NCI-H2227 treated with DMSO at 0.1 percent for 48 hours (cell line): ENCODE measurements at regions not wholly inside any gene's neighbourhood (a gene's known extent, or its start where the extent isn't known, plus 50 kb on each side); places are given as distances from the start of the nearest gene placed in this dataset.

Experiments
- DNase-seq: peaks from one replicate; lab custom pipeline; 2025; lab: John Stamatoyannopoulos, UW

- DNase-seq = no peak
These were observed 66.7 kb upstream of the MIR17HG start for GRCh38 chr13:91280801-91281200.

DNA sequence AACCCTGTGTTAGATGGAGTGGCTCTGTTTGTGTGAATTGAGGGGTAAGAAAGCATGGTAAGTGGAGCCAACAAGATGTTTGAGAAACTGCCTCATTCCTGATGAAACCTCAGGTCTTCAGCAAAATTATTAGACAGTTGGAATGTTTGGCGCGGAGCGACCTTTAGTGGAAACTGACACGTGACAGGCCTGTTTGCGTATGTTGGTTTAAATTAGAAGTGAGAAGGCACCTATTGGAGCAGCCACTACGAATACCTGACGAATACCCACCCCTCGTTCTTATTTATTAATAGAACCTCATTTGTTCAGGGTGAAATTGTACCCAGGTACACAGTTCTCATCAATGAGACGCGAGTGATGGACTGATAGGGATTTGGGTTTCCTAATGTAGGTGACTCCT lies 63.2 kb upstream of the MIR17HG start:
- no peak for DNase-seq

DNA sequence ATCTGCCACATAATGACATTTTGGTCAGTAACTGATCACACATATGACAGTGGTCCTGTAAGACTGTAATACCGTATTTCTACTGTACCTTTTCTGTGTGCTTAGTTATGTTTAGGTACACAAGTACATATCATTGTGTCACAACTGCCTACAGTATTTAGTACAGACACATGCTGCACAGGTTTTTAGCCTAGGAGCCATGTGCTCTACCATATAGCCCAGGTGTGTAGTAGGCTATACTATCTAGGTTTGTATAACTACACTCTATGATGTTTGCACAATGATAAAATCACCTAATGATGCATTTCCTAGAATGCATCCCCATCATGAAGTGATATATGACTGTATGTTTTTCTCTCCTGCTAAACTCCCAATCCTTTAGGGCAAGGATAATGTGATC lies 61.2 kb upstream of the MIR17HG start:
- DNase-seq = no peak

DNA sequence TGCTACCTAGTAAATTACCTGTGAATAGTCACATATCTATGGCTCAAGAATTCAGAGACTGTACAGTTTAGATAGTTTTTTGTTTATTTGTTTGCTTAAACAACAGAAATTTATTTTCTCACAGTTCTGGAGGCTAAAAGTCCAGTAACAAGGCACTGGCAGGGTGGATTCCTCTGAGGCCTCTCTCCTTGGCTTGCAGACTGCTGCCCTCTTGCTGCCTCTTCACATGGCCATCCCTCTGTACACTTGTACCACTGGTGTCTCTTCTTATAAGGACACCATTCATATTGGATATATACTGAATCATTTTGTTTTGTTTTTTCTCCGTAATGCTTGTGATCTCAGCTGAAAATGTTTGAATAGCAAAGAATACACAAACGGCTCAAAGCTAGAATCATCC lies 56.4 kb upstream of the MIR17HG start:
- DNase-seq = no peak

DNA sequence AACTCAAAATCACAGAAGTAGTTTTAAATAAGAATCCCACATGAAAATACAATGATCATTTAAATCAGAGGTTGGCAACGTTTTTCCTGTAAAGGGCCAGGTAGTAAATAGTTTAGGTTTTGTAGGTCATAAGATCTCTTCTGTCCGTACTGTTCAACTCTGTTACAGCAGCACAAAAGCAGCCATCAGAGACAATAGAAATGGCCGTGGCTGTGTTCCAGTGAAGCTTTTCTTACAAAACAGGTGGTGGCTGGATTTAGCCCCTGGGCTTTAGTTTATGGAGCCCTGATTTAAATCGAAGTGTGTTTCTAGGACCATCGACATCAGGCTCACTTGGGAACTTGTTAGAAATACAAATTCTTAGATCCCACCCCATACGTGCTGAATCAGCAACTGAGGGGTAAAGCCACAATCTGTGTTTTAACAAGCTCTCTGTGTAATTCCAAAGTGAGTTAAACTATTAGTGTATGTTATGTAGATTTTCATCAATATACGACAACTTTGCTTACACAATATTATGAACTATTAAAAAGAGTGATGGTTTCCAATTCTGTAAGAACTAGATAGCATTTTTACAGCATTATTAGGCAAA lies 54.8 kb upstream of the MIR17HG start:
- no peak for DNase-seq

DNA sequence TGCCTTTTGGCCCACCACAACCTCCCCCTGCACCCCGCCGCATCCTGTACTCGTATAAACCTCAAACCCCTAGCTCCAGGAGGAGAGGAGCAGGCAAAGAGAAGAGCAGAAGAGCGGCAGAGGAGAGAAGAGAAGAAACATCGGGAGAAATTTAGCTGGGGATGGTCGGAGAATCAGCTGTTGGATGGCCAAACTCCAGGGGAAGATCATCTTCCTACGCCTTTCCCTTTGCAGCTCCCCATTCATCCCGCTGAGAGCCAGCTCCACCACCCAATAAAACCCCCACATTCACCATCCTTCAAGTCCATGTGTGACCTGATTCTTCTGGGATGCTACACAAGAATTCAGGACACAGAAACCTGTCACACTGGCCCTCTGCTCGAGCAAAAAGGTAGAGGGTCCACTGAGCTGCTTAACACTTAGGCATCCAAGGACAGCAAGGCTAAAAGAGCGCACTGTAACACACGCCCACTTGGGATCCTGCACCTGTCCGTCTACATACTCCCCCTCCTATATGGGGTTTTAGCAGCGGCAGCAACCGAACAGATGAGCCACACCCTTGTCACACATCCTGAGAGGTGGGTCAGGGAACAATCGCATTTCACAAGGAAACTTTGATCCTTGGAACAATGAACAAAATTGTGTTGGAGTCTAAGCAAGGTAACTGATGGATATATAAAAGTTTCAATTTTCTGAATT lies 51.6 kb upstream of the MIR17HG start:
- no peak for DNase-seq

- no peak for DNase-seq
These were observed 50.0 kb upstream of the MIR17HG start for GRCh38 chr13:91297503-91297902.
